ENCODE measurements at regions not wholly inside any gene's neighbourhood (a gene's known extent, or its start where the extent isn't known, plus 50 kb on each side); places are given as distances from the start of the nearest gene placed in this dataset.
A peak's percentile ranks its signal among the peaks of the same experiment; 100 is the strongest.
"Not testable (repeated sequence)": the region's sequence is repeated elsewhere in the genome, so short reads cannot be mapped to it uniquely, and the experiment has no call there.

- DNase-seq, result no peak
These were observed 65.1 kb downstream of the SPRY4 start for GRCh38 chr5:142259758-142260157.

- DNase-seq, result no peak
These were observed 69.0 kb downstream of the SPRY4 start for GRCh38 chr5:142255831-142256230.

GRCh38 chr5:142254431-142254830 is 70.4 kb downstream of the SPRY4 start:
- DNase-seq, result no peak

GRCh38 chr5:142253938-142254337 is 70.9 kb downstream of the SPRY4 start:
- DNase-seq, result no peak

- DNase-seq, result no peak
These were observed 74.7 kb downstream of the SPRY4 start for GRCh38 chr5:142250119-142250518.

- DNase-seq, result no peak
These were observed 75.9 kb downstream of the SPRY4 start for GRCh38 chr5:142248853-142249462.

- DNase-seq, result no peak
These were observed 78.6 kb downstream of the SPRY4 start for GRCh38 chr5:142246258-142246657.

- DNase-seq, result no peak
These were observed 79.0 kb downstream of the SPRY4 start for GRCh38 chr5:142245786-142246185.

- DNase-seq, result no peak
These were observed 80.4 kb downstream of the SPRY4 start for GRCh38 chr5:142244440-142244839.

GRCh38 chr5:142242272-142242671 is 82.5 kb downstream of the SPRY4 start:
- no peak for DNase-seq

- DNase-seq, result no peak
These were observed 85.2 kb downstream of the SPRY4 start for GRCh38 chr5:142239394-142240159.

- DNase-seq, result no peak
These were observed 87.1 kb downstream of the SPRY4 start for GRCh38 chr5:142237707-142238106.

- DNase-seq, result not testable (repeated sequence)
These were observed 88.0 kb downstream of the SPRY4 start for GRCh38 chr5:142236673-142237290.

GRCh38 chr5:142235870-142236672 is 88.8 kb downstream of the SPRY4 start:
- no peak for DNase-seq

- DNase-seq, result peak in 1 of 2 donors; percentile 14
These were observed 89.6 kb downstream of the SPRY4 start for GRCh38 chr5:142235050-142235797.

- no peak for DNase-seq
These were observed 91.5 kb downstream of the SPRY4 start for GRCh38 chr5:142233083-142234032.

- DNase-seq, result not testable (repeated sequence)
These were observed 93.9 kb downstream of the SPRY4 start for GRCh38 chr5:142230949-142231348.

- DNase-seq, result no peak
These were observed 99.7 kb downstream of the SPRY4 start for GRCh38 chr5:142225141-142225540.

GRCh38 chr5:142222866-142223558 is 101.8 kb downstream of the SPRY4 start:
- DNase-seq, result no peak

- peak; percentile 77 to 80 for DNase-seq
These were observed 102.5 kb downstream of the SPRY4 start for GRCh38 chr5:142222225-142222865.

Measured in inflammatory macrophage (primary cell).